VCaP (cell line): ENCODE measurements at regions not wholly inside any gene's neighbourhood (a gene's known extent, or its start where the extent isn't known, plus 50 kb on each side); places are given as distances from the start of the nearest gene placed in this dataset.
"Not testable (repeated sequence)": the region's sequence is repeated elsewhere in the genome, so short reads cannot be mapped to it uniquely, and the experiment has no call there.

Source experiments
- H3K27ac ChIP-seq: fragments of 450-650 bp; 2 replicates; pipeline ENCODE4 v1.5.1; 2017
- TF ChIP-seq, protein P1 (sequence below): fragments of 450-650 bp; conservative IDR thresholded peaks from 2 replicates; pipeline ENCODE4 v1.5.1; 2017; ENCODE audit warnings: mild to moderate bottlenecking, moderate library complexity

DNA sequence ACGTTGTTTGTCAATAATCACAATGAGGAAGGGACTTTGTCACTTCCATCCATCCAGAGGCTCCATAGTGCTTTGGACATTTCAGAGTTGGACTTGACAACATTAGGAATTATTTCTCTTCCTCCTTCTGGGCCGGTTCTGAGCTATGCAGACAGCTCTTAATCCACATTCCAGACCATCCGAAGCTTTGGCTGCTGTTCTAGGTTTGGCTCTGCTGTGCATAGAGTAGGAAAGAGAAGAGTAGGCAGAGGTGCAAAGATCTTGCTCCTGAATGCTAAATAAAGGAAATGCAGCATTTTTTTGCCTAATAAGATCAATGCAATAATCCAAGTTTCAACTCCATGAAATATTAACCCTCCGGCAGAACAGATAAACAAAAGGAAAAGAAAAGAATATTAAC, 216.3 kb upstream of the PRNP start:
- no peak overlapping the region for H3K27ac ChIP-seq
- TF ChIP-seq, protein P1, sequence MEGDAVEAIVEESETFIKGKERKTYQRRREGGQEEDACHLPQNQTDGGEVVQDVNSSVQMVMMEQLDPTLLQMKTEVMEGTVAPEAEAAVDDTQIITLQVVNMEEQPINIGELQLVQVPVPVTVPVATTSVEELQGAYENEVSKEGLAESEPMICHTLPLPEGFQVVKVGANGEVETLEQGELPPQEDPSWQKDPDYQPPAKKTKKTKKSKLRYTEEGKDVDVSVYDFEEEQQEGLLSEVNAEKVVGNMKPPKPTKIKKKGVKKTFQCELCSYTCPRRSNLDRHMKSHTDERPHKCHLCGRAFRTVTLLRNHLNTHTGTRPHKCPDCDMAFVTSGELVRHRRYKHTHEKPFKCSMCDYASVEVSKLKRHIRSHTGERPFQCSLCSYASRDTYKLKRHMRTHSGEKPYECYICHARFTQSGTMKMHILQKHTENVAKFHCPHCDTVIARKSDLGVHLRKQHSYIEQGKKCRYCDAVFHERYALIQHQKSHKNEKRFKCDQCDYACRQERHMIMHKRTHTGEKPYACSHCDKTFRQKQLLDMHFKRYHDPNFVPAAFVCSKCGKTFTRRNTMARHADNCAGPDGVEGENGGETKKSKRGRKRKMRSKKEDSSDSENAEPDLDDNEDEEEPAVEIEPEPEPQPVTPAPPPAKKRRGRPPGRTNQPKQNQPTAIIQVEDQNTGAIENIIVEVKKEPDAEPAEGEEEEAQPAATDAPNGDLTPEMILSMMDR = no peak

DNA sequence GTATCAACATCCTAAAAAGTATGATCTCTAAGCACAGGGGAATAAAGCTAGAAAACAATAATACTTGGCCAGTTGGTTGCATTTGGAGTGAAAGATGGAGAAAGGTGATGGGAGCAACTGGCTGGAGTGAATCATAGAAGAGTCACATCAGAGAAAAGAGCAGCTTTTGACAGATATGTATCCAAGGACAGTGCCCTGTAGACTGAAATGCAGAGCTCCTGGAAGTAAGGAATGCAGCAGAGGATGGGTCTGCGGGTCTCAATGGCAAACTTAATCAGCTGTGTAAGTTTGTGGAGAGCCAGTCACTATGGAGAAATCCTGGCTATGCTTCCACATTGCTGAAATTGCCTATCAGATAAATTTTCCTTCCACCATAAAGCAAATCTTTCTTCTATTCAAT, 218.1 kb upstream of the PRNP start:
- TF ChIP-seq, protein P1 = no peak
- no peak overlapping the region for H3K27ac ChIP-seq

DNA sequence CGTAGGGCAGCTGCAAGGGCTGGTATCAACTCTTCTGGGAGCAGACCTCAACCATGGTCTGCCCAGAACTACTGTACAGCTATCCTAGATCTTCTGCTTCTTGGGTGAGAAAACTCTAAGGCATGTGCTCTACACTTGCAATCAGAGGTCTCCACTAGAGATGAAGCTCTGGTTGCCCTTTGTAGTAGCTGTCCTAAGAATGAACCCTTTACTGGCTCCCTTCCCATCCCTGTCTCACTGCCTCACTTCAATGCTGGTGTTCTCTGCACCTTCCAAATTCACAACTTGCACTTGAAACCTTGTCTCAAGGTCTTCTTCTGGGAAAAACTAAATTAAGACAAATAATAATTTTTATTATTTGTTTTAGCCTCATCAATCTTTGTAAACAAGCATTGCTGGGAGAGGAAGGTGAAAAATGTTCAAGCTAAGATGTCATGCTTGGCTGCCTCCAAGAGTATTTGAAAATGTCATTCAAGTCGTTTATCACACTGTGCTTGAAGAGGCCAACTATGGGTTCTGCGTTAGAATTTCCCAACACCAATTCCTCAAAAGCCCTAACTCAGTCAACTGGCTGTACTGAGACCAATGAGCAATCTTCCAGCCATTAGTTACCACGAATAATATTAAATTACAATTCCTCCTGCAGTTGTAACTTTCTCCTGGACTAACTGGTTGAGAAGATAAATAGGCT, 216.9 kb upstream of the ADRA1D start:
- no peak overlapping the region for H3K27ac ChIP-seq
- TF ChIP-seq, protein P1 = no peak

DNA sequence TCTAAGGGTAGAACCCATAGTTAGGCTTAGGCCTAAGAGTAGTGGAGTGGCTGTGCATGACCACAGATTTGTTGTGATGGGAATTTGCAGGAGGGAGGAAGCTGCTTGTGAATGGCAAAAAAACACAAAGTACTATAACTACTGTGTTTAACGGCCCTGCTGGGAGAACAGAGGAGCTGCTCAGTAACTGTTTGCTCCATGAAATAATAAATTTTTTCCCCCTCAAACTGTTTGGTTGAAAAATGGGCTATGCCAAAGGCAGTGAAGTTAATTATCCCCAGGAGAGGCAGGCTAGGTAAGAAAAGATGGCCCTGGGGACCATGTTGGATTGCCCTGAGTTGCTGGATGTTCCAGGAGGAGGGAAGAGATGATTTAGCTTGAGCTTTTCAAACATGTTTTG, 216.1 kb upstream of the ADRA1D start:
- TF ChIP-seq, protein P1 = no peak
- H3K27ac ChIP-seq = no peak overlapping the region

DNA sequence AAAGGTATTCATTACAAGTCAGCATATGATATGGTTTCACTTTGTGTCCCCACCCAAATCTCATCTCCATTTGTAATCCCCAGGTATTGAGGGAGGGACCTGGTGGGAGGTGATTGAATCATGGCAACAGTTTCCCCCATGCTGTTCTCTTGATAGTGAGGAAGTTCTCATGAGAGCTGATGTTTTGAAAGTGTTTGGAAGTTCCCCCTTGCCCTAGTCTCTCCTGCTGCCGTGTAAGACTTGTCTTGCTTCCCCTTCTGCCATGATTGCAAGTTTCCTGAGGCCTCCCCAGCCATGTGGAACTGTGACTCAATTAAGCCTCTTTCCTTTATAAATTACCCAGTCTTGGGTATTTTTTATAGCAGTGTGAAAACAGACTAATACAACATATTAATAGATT, 213.7 kb upstream of the ADRA1D start:
- H3K27ac ChIP-seq = not testable (repeated sequence)

DNA sequence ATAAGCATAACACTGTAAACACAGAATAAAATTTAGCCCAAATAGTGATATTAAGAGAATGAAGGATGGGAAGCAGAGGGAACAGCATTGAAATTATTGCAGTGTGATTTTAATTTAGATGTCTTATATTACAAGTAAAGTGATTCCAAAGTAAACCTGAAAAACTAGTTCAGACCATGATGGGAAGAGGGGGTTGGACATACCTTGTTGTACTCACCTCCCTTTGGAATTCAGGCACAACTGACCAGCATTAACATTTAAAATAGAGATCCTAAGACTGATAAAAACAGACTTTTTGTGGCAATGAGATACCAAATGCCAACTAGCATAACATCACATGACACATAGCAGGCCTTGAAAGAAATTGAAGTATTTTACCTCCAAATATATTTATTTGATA, 210.0 kb upstream of the ADRA1D start:
- H3K27ac ChIP-seq = no peak overlapping the region
- TF ChIP-seq, protein P1 = no peak

DNA sequence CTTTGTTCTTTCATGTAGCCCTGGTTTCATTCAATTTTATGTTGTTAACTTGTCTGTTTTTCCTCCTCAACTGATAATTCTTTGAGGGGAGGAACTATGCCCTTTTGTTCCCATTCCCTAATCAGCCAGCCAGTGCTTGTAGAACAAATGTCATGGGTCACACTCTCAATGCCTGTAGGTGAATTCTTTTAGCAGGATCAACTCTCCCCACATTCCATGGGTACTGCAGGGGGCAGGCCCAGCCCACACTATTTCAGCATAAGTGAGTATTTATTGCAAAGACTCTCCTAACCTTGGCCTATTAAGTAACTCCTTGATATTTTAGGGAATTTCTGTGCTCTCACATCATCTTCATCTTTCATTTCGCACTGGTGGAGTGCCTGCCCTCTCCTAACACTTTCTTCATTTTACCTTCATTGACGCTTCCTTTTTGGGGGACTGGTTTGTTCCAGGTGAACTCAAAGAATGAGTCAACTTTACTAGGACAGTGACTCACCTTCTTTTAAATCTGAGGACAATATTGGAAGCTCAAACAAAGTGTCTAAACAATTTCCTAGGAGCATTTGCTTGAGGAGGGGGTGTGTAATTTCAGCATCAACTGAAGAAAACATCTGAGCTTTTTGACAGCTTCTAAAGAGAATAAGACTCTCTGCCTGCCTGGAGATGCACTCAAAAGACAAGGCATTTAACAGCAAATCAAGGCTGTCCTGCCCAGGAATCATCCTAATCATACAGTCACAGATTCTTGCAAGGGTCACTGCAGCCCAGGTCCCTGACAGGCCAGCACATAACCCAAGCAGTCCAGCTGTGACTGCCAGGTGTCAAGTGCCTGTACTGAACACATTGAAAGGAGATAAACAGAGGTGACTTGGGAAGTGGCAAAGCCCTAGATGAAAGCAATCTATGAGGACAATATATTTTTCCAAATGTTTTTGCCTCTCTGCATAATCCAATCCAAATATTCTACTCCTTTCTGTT, 208.8 kb upstream of the ADRA1D start:
- TF ChIP-seq, protein P1 = no peak
- H3K27ac ChIP-seq = no peak overlapping the region
